SK-N-MC (cell line): ENCODE measurements at regions not wholly inside any gene's neighbourhood (a gene's known extent, or its start where the extent isn't known, plus 50 kb on each side); places are given as distances from the start of the nearest gene placed in this dataset.

Source experiments
- DNase-seq: peaks from one replicate; pipeline ENCODE4 v3.0.0-alpha.2; 2011; ENCODE audit warnings: low read depth, low spot score
- H3K27ac ChIP-seq: fragments of 200-600 bp; sonication (generic); 2 replicates; pipeline ENCODE4 v1.5.1; 2016; ENCODE audit warnings: mixed run types
- H3K36me3 ChIP-seq: fragments of 200-600 bp; sonication (generic); 2 replicates; pipeline ENCODE4 v1.6.1; 2017; ENCODE audit warnings: antibody characterized with exemption, low read length, mixed read lengths; ENCODE audit not compliant: insufficient read depth
- H3K4me3 ChIP-seq: fragments of 200-600 bp; sonication (generic); 2 replicates; pipeline ENCODE4 v1.5.1; 2016
- H3K9ac ChIP-seq: fragments of 200-600 bp; sonication (generic); 2 replicates; pipeline ENCODE4 v1.8.0; 2017; ENCODE audit warnings: mixed run types, mixed read lengths; ENCODE audit not compliant: insufficient read length
- H3K9me3 ChIP-seq: fragments of 200-600 bp; sonication (generic); 2 replicates; pipeline ENCODE4 v1.6.1; 2017; ENCODE audit warnings: low read depth, mild to moderate bottlenecking, antibody characterized with exemption, low read length, moderate library complexity, mixed read lengths
- EZH2 ChIP-seq: fragments of 200-600 bp; sonication (generic); IDR thresholded peaks from one replicate; pipeline ENCODE4 v1.6.1; 2017; ENCODE audit warnings: antibody characterized with exemption
- FOXP2 ChIP-seq: optimal IDR thresholded peaks from 2 replicates; pipeline ENCODE3; 2011; ENCODE audit warnings: mild to moderate bottlenecking, moderate library complexity; ENCODE audit not compliant: insufficient read depth; ENCODE audit errors: extremely low read length, control extremely low read depth
- POLR2AphosphoS5 ChIP-seq: IDR thresholded peaks from 2 replicates; pipeline ENCODE4 v1.6.1; 2012; ENCODE audit warnings: mild to moderate bottlenecking, low read depth, low read length, borderline replicate concordance

GRCh38 chr12:32947206-32948067 lies 50.9 kb upstream of the PKP2 start:
- H3K9me3 ChIP-seq = no peaks in the 10 kb centered on the region
- no peak overlapping the region for H3K27ac ChIP-seq
- TF ChIP-seq POLR2AphosphoS5 (no peak), FOXP2 (no peak), EZH2 (no peak)
- no peak overlapping the region for H3K4me3 ChIP-seq
- H3K36me3 ChIP-seq = no peaks in the 10 kb centered on the region
- peak; percentile 35 for DNase-seq
- H3K9ac ChIP-seq = no peak overlapping the region

- H3K9ac ChIP-seq = no peak overlapping the region
- no peaks in the 10 kb centered on the region for H3K36me3 ChIP-seq
- H3K4me3 ChIP-seq = no peak overlapping the region
- DNase-seq = no peak
- no peaks in the 10 kb centered on the region for H3K9me3 ChIP-seq
- H3K27ac ChIP-seq = no peak overlapping the region
- no peak for TF ChIP-seq POLR2AphosphoS5
- TF ChIP-seq FOXP2 = no peak
- no peak for TF ChIP-seq EZH2
Measured at GRCh38 chr12:32946504-32947131, 50.0 kb upstream of the PKP2 start.
